Activated CD8-positive, alpha-beta memory T cell treated with anti-CD3 and anti-CD28 coated beads for 36 hours (primary cell): ENCODE measurements at regions not wholly inside any gene's neighbourhood (a gene's known extent, or its start where the extent isn't known, plus 50 kb on each side); places are given as distances from the start of the nearest gene placed in this dataset.
"Not testable (repeated sequence)": the region's sequence is repeated elsewhere in the genome, so short reads cannot be mapped to it uniquely, and the experiment has no call there.

Experiments
- CTCF ChIA-PET: fragments of 350-600 bp; sonication (Branson Sonifier 250); formaldehyde crosslinking; loops from one replicate; lab custom pipeline; 2021; ENCODE audit warnings: antibody characterized with exemption; lab: Charles Lee
- POLR2A ChIA-PET: fragments of 350-600 bp; sonication (Branson Sonifier 250); formaldehyde crosslinking; loops from one replicate; lab custom pipeline; 2021; ENCODE audit warnings: antibody characterized with exemption; lab: Charles Lee

DNA sequence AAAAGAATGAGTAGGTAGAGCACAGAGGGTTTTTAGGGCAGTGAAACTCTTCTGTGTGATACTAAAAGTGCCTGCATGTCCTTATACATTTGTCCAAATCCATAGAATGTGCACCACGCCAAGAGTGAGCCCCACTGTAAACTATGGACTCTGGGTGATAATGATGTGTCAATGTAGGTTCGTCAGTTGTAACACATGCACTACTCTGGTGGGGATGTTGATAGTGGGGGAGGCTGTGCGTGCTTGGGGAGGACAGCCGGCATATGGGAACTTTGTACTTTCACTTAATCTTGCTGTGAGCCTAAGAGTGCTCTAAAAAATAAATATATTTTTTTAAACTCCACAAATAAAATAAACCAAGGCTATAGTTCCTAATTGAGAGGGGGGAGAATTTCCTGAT, 319.2 kb downstream of the SHQ1 start:
- CTCF ChIA-PET, result no interaction called here

DNA sequence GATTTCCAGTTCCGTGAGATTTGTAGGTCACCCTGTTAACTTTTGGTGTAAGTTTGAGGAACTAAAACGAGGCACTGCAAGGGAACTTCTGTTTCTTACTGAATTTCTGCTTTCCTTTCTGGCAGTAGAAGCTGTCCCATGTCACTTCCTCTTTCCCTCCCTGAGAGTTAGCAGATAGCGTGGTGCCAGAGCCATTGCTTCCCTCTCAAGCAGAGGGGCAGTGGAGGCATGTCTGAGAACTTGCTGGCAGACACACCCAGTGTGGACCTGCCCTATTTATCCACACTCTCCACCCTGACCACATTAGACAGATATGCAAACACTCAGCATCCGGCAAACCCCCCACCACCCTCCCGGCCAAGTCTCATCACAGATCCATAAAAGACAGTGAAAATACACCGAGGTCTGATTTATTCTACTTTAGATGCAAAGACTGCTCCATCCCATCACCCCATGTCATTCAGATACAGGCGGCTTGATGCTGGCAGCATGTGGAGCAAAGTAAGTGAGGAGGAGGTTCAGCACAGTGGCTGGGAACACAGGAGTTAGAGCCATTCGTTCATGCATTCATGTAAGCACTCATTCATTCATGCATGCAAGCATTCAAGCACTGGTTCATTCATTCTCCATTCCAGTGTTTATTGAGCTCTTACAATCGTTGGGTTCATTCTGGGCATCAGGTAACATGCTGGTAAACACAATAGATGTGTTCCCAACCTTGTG, 324.7 kb downstream of the SHQ1 start:
- ChIA-PET CTCF (no interaction called here), POLR2A (no interaction called here)

More for the DNA sequence above, 319.2 kb downstream of the SHQ1 start:
- POLR2A ChIA-PET, result no interaction called here

DNA sequence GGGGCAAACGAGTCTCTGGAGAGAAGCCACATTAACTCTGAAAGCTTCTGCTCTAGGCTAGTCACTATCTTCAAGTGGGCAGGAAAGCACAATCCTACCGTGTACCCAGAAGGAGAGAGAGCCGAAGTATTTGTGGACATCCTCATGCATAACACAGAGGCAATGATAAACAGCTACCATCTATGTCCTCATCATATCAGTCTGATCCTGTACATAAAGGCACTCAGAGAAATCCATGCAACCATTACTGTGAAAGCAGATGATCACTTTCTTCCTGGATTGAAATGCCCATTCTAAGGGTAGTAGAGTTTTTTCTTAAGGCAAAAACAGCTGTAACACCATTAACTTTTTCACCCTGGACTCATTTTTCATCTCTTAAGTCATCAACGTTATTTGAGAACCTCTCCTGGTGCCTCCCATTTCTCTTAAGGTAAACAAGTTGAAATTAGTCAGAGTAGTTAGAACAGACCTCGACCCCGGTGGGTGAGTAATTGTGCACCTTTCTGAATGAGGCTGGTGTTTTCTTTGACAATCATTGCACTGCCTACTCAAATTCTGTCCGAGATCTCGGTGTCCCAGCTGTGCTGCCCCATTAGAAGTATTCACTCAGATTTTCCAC, 327.4 kb downstream of the SHQ1 start:
- ChIA-PET CTCF (interaction anchor here (0.9 to 1.3 kb wide), 4 partner anchors 10 to 109 kb away, joined by 3 to 4 read pairs (median 3); no protein-coding TSS in a partner anchor), POLR2A (interaction anchor here (0.6 to 1.6 kb wide), 6 partner anchors 33 to 543 kb away, joined by 3 to 13 read pairs (median 4); no protein-coding TSS in a partner anchor)

DNA sequence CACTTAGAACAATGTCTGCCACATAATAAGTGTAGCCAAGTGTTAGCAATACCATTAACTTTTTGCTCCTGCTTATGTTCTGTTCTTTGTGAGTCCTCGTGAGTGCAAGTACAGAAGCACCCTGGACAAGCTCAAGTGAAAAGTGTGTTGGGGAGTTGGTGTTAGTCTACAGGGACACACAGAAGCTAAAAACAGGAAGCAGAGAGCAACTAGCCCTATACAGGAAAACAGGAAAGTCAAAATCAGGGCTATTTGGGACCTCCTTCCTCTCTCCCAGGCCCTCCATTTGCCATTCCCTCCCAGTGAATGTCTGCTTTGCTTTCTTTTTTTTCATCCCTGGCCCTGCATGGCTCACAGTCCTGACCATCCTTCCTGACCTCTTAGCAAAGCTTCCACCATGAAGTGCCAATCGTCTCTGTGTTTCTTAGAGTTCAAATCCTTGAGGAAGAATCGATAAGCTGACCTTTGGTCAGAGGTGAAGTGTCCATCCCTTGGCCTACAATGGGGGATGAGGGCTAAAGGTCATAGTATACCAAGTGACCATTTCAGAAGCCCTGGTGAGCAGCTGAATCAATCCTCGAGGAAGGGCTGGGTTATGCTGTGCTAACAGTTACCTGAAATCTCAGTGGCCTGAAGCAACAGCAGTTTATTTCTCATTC, 328.2 kb downstream of the SHQ1 start:
- POLR2A ChIA-PET, result interaction anchor here (0.6 to 1.6 kb wide), 5 partner anchors 33 to 542 kb away, joined by 3 to 13 read pairs (median 4); no protein-coding TSS in a partner anchor

GRCh38 chr3:72517921-72518424, 330.3 kb downstream of the SHQ1 start:
- ChIA-PET CTCF (no interaction called here), POLR2A (no interaction called here)

More for the DNA sequence above, 328.2 kb downstream of the SHQ1 start:
- CTCF ChIA-PET, result interaction anchor here (1.1 to 1.3 kb wide), 2 partner anchors 10 to 35 kb away, joined by 3 to 4 read pairs; no protein-coding TSS in a partner anchor

DNA sequence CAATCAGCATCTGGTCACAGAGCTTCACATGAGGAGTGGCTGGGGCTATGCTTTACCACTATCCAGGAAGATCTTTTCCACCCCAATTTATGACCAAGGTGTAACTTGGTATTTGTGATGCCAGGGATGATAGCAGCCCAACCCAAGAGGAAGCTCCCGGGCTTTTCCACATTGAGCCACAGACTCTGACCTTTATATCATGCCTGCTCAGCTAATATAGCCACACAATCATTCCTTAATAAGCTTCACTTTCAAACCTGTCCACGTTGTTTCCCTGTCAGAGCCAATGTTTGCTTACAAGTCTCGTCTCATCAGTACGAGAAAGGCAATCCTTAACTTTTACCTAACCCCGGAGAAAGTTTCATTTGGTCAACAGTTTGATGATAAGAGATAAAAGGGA, 330.9 kb downstream of the SHQ1 start:
- POLR2A ChIA-PET, result no interaction called here
- CTCF ChIA-PET, result no interaction called here

- CTCF ChIA-PET, result no interaction called here
- POLR2A ChIA-PET, result no interaction called here
Observed at GRCh38 chr3:72516361-72516760, 331.9 kb downstream of the SHQ1 start.

DNA sequence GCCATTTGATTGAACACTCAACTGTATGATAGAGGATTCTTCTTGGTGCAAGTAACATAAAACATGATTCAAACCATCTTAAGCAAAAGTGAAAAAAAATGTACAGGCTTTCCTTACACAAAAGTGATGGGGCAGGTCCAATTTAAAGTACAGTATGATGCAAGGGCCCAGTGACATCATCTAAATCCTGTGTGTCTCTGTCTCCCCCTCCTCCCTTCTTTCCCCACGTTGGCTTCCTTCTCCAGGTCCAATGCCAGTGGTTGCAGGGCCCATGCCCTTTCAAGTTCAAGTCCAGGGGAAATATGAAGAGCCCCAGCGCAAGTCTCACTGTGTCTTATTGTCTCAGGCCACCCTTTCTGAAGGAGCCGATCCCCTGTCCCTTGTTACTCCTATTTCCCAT, 332.3 kb downstream of the SHQ1 start:
- CTCF ChIA-PET, result no interaction called here
- POLR2A ChIA-PET, result no interaction called here

GRCh38 chr3:72515281-72515680, 333.0 kb downstream of the SHQ1 start:
- ChIA-PET POLR2A (no interaction called here), CTCF (no interaction called here)

DNA sequence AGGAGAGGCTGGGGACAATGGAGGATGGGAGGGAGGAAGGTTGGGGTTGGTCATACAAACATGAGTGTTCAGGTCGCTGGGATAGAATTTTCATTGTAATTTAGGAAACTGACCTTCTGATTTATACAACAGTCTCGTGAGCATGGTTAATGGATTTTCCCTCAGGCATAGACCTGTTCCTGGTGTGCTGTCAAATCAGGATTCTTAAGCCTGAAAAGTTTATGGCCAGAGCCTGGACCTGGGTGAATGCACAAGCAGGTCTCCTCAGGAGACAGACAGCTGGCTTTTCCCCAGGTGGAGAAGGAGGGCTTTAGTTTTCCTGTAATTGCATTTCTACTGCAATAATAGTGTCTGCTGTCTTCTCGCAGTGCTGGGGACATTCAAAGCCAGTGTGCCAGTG, 338.0 kb downstream of the SHQ1 start:
- POLR2A ChIA-PET, result no interaction called here
- CTCF ChIA-PET, result interaction anchor here (1.9 kb wide), 1 partner anchor 11 kb away, joined by 4 read pairs; no protein-coding TSS in a partner anchor

GRCh38 chr3:72505539-72506405, 342.5 kb downstream of the SHQ1 start:
- CTCF ChIA-PET, result interaction anchor here (0.6 kb wide), 1 partner anchor 330 kb away, joined by 3 read pairs; no protein-coding TSS in a partner anchor
- POLR2A ChIA-PET, result interaction anchor here (0.5 kb wide), 1 partner anchor 65 kb away, joined by 3 read pairs; no protein-coding TSS in a partner anchor

- POLR2A ChIA-PET, result not testable (repeated sequence)
- CTCF ChIA-PET, result interaction anchor here (0.7 to 1.3 kb wide), 3 partner anchors 15 to 40 kb away, joined by 3 read pairs; no protein-coding TSS in a partner anchor
Observed at GRCh38 chr3:72497501-72497900, 350.7 kb downstream of the SHQ1 start.

DNA sequence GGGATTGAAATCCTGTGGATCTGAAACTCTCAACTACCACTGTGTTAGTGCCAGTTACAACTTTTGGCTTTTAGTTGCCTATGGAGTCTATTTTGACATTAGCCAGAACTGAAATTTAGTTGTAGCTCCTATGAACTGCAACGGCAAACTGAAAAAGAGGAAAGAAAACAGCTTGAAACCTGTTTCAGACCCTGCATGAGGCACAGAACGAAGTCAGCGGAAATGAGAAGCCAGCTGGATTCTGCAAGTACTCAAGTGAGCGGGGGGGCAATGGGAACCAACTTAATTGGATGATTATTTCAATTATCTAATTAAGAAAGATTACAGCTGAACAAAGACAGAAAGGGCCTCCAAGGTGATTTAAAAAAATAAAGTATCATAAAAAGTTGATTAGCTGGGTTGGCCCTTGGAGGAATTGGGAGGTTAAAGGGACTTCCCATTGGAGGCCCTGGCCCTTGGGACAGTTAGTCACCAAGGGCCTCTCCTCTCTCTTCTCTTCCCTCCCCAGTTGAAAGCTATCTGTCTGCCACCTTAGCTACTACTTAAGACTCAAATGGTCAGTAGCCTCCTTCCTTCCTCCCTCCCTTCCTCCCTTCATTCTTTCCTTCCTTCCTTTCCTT, 352.1 kb downstream of the SHQ1 start:
- ChIA-PET CTCF (no interaction called here), POLR2A (interaction anchor here (0.6 kb wide), 1 partner anchor 10 kb away, joined by 3 read pairs; no protein-coding TSS in a partner anchor)

DNA sequence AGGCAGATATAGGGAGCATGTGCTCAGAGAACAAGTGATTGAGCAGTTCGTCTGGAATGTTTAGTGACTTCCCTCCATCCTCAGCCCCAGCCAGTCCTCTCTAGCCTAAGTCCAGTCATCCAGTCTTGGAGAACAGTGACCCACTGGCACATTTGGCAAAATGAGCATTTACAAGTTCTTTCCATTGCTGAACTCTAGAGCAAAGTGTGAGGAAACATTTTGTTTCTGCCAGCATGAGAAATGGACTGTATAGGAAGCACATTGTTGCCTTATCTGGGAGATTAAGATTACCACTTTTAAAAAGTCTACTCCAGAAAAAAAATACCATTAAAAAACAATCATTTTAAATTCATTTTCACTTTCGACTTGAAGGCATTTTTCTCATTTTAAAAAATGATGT, 353.6 kb downstream of the SHQ1 start:
- ChIA-PET CTCF (no interaction called here), POLR2A (no interaction called here)

GRCh38 chr3:72494130-72494529, 354.1 kb downstream of the SHQ1 start:
- CTCF ChIA-PET, result interaction anchor here (1.2 kb wide), 1 partner anchor 9 kb away, joined by 3 read pairs; no protein-coding TSS in a partner anchor

GRCh38 chr3:72492240-72492639, 356.0 kb downstream of the SHQ1 start:
- ChIA-PET POLR2A (no interaction called here), CTCF (interaction anchor here (1.0 kb wide), 1 partner anchor 90 kb away, joined by 3 read pairs; no protein-coding TSS in a partner anchor)

More at GRCh38 chr3:72494130-72494529, 354.1 kb downstream of the SHQ1 start:
- POLR2A ChIA-PET, result no interaction called here

GRCh38 chr3:72490688-72491435, 357.4 kb downstream of the SHQ1 start:
- POLR2A ChIA-PET, result no interaction called here

More at GRCh38 chr3:72490688-72491435, 357.4 kb downstream of the SHQ1 start:
- CTCF ChIA-PET, result no interaction called here
